ENCODE measurements at regions not wholly inside any gene's neighbourhood (a gene's known extent, or its start where the extent isn't known, plus 50 kb on each side); places are given as distances from the start of the nearest gene placed in this dataset.

DNA sequence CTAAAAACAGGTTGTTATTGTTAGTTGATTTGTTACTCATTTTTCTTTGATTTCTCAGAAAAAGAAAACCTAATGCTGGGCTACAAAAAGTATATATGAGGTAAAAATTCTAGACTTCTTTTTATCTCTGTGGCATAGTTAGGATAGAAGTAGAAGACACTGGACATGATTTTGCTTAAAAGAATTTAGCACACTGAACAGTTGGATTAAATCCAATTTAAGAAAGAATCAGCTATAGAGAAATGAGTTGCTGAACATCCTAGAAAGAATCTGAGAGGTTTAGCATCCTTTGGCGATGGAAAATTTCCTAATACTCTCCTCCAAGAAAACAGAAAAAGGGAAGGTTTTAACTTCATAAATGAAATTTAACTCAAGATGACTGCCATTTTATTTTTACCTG is 259.7 kb downstream of the TBL1XR1 start:
- 93 to 95% methylated on average over 1 of the region's 1 CpG for WGBS, 2 donors
- Histone ChIP-seq H3K4me1 (ENCODE audit: control insufficient read depth in 1 of 2, insufficient read depth in 2 of 2, low read length in 2 of 2) (no peaks in the 10 kb centered on the region), H3K36me3 (ENCODE audit: control insufficient read depth in 1 of 2, insufficient read depth in 2 of 2, low read length in 1 of 2) (no peaks in the 10 kb centered on the region), H3K27me3 (ENCODE audit: control insufficient read depth in 1 of 2, insufficient read depth in 2 of 2, low read length in 1 of 2) (no peaks in the 10 kb centered on the region), H3K27ac (ENCODE audit: low read depth in 1 of 2, low read length in 2 of 2) (no peak overlapping the region), H3K4me3 (ENCODE audit: low read length in 2 of 2) (no peak overlapping the region), H3K9me3 (ENCODE audit: control insufficient read depth, low read length) (no peaks in the 10 kb centered on the region)
- intact Hi-C loops (cut with DNase I): loop anchor here in 1 of 2 donors (5.0 kb wide), 2 partner anchors 65 to 425 kb away; no protein-coding TSS in a partner anchor
- DNase-seq: no peak
- ATAC-seq (ENCODE audit: low FRiP score): no peak

DNA sequence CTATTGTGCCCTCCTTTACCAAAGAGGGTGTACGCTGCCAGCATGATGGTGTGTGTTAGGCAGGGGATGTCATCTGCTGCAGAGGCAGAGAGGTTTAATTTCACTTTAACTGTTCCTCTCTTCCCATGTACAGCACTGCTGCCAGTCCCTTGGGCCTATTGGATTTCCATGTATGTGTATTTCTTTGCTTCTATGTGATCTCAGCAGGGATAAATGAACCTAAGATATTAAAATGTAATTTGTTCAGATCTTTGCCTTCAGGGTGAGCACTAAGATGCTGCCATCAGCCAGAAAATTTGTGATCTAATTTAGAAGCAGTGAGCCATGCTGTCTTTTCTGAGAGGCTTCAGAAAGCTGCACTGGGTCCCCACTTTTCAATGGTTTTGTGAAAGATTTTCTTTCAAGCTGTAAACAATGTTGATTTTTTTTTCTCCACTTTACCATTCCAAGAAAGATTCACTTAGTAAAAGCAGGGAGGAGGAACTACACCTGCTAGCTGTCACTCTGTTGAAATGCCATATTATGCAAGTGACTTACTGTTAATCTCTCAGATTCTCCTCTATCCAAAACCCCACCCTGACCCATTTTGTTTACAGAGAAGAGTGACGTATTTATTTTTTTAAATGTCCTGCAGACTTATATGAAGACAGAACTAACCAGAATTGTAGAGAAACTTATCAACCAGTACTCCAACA is 261.9 kb downstream of the TBL1XR1 start:
- intact Hi-C loops (cut with DNase I): loop anchor here in 1 of 2 donors (5.0 kb wide), 2 partner anchors 63 to 423 kb away; no protein-coding TSS in a partner anchor
- no peaks in the 10 kb centered on the region for H3K36me3 ChIP-seq (ENCODE audit: control insufficient read depth in 1 of 2, insufficient read depth in 2 of 2, low read length in 1 of 2)
- no peak overlapping the region for H3K27ac ChIP-seq (ENCODE audit: low read depth in 1 of 2, low read length in 2 of 2)
- WGBS, 2 donors: 88 to 99% methylated on average over 2 of the region's 2 CpGs
- H3K4me1 ChIP-seq (ENCODE audit: control insufficient read depth in 1 of 2, insufficient read depth in 2 of 2, low read length in 2 of 2): no peaks in the 10 kb centered on the region
- no peak for DNase-seq
- no peak for ATAC-seq (ENCODE audit: low FRiP score)
- no peaks in the 10 kb centered on the region for H3K27me3 ChIP-seq (ENCODE audit: control insufficient read depth in 1 of 2, insufficient read depth in 2 of 2, low read length in 1 of 2)
- no peaks in the 10 kb centered on the region for H3K9me3 ChIP-seq (ENCODE audit: control insufficient read depth, low read length)
- H3K4me3 ChIP-seq (ENCODE audit: low read length in 2 of 2): no peak overlapping the region

DNA sequence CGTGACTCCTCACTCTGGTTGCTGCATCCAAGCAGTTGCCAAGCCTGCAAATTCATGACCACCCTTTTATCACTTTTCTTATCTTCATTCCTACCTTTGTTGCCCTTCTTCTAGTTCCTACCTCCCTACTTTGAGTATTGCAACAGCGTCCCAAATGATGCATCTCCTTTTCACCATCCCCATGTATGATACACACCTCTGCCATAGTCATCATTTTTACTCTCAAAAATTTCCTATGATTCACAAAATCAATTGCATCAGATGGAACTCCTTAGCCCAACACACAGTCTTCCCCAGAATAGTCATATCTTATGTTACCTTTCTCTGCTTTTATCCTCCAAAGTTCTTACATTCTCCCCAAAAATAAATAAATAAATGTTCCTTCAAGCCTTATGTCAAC is 262.6 kb downstream of the TBL1XR1 start:
- no peak for ATAC-seq (ENCODE audit: low FRiP score)
- 96 to 98% methylated on average over 2 of the region's 2 CpGs for WGBS, 2 donors
- H3K4me3 ChIP-seq (ENCODE audit: low read length in 2 of 2): no peak overlapping the region
- H3K4me1 ChIP-seq (ENCODE audit: control insufficient read depth in 1 of 2, insufficient read depth in 2 of 2, low read length in 2 of 2): no peaks in the 10 kb centered on the region
- H3K27ac ChIP-seq (ENCODE audit: low read depth in 1 of 2, low read length in 2 of 2): no peak overlapping the region
- DNase-seq: no peak
- no peaks in the 10 kb centered on the region for H3K27me3 ChIP-seq (ENCODE audit: control insufficient read depth in 1 of 2, insufficient read depth in 2 of 2, low read length in 1 of 2)
- no peaks in the 10 kb centered on the region for H3K9me3 ChIP-seq (ENCODE audit: control insufficient read depth, low read length)
- no peaks in the 10 kb centered on the region for H3K36me3 ChIP-seq (ENCODE audit: control insufficient read depth in 1 of 2, insufficient read depth in 2 of 2, low read length in 1 of 2)
- intact Hi-C loops (cut with DNase I): loop anchor here in 1 of 2 donors (5.0 kb wide), 2 partner anchors 62 to 422 kb away; no protein-coding TSS in a partner anchor

DNA sequence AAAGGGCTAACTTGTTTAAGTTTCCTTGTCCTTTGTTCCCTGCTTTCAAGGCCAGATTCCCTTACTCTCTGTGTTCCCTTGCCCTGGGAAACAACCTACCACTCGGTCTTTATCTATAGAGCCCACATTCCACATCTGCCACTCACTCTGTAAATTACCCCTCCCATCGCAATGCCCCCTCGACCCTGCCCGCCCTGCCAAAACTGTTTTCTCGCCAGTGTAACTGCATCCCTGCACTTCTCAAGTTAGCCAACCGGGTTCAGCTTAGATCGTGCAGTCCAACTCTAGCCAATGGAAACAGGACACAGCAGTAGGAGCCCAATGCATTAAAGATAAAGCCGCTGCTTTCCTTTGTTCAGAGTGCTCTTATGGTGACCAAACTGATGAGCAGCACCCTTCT is 263.6 kb downstream of the TBL1XR1 start:
- Histone ChIP-seq H3K27me3 (ENCODE audit: control insufficient read depth in 1 of 2, insufficient read depth in 2 of 2, low read length in 1 of 2) (no peaks in the 10 kb centered on the region), H3K36me3 (ENCODE audit: control insufficient read depth in 1 of 2, insufficient read depth in 2 of 2, low read length in 1 of 2) (no peaks in the 10 kb centered on the region), H3K27ac (ENCODE audit: low read depth in 1 of 2, low read length in 2 of 2) (no peak overlapping the region), H3K9me3 (ENCODE audit: control insufficient read depth, low read length) (no peaks in the 10 kb centered on the region), H3K4me3 (ENCODE audit: low read length in 2 of 2) (no peak overlapping the region), H3K4me1 (ENCODE audit: control insufficient read depth in 1 of 2, insufficient read depth in 2 of 2, low read length in 2 of 2) (peaks cover 0 to under 1% of the 10 kb centered on the region in 2 donors)
- intact Hi-C loops (cut with DNase I): no loop called here
- 36 to 54% methylated on average over 8 of the region's 8 CpGs for WGBS, 2 donors
- ATAC-seq (ENCODE audit: low FRiP score): no peak
- DNase-seq: no peak

DNA sequence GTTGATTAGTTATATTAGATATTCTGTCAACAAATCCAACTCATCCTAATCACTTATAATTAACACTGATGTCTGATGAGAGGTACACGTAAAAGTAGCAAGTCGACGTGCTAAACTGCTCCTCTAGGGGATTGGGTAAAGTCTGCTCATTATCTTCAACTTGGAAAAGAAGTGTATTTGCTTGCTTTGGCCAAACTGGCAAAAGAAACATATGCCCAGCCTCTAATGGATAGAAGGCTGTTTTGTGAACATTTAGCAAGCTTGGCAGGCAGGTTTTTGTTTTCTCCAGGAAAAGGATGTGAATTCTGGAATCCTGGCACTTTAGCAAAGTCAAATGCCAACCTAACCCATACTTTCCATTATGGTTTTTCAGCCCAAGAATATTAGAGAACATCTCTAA is 264.8 kb downstream of the TBL1XR1 start:
- no peak for ATAC-seq (ENCODE audit: low FRiP score)
- H3K36me3 ChIP-seq (ENCODE audit: control insufficient read depth in 1 of 2, insufficient read depth in 2 of 2, low read length in 1 of 2): no peaks in the 10 kb centered on the region
- H3K27ac ChIP-seq (ENCODE audit: low read depth in 1 of 2, low read length in 2 of 2): no peak overlapping the region
- H3K4me3 ChIP-seq (ENCODE audit: low read length in 2 of 2): no peak overlapping the region
- H3K27me3 ChIP-seq (ENCODE audit: control insufficient read depth in 1 of 2, insufficient read depth in 2 of 2, low read length in 1 of 2): no peaks in the 10 kb centered on the region
- H3K9me3 ChIP-seq (ENCODE audit: control insufficient read depth, low read length): no peaks in the 10 kb centered on the region
- DNase-seq: no peak
- intact Hi-C loops (cut with DNase I): no loop called here
- peaks cover 0 to 3% of the 10 kb centered on the region in 2 donors for H3K4me1 ChIP-seq (ENCODE audit: control insufficient read depth in 1 of 2, insufficient read depth in 2 of 2, low read length in 2 of 2)
- 5 to 9% methylated on average over 3 of the region's 3 CpGs for WGBS, 2 donors

DNA sequence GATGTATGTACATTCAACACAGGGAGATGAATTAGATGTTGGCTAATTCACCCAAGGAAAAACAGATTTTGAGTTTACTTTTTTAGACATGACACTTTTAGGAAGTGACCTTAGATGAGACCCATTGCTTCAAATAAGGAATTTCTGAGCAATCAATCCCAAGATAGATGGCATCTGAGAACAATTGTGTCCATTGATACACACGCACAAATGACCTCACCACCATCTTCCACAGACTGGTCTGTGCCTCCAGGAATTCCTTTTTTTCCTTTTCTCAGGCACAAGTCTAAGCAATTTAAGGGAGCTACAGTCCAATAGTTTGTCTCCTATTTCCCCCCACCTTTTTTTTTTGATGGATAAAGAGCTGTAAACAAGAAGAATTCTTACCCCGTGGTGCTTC is 265.3 kb downstream of the TBL1XR1 start:
- H3K27me3 ChIP-seq (ENCODE audit: control insufficient read depth in 1 of 2, insufficient read depth in 2 of 2, low read length in 1 of 2): no peaks in the 10 kb centered on the region
- no peak overlapping the region for H3K27ac ChIP-seq (ENCODE audit: low read depth in 1 of 2, low read length in 2 of 2)
- intact Hi-C loops (cut with DNase I): no loop called here
- no peaks in the 10 kb centered on the region for H3K36me3 ChIP-seq (ENCODE audit: control insufficient read depth in 1 of 2, insufficient read depth in 2 of 2, low read length in 1 of 2)
- H3K4me3 ChIP-seq (ENCODE audit: low read length in 2 of 2): no peak overlapping the region
- WGBS, 2 donors: 41 to 44% methylated on average over 2 of the region's 2 CpGs
- DNase-seq (no peak), ATAC-seq (ENCODE audit: low FRiP score) (no peak)
- H3K9me3 ChIP-seq (ENCODE audit: control insufficient read depth, low read length): no peaks in the 10 kb centered on the region
- peaks cover 0 to 3% of the 10 kb centered on the region in 2 donors for H3K4me1 ChIP-seq (ENCODE audit: control insufficient read depth in 1 of 2, insufficient read depth in 2 of 2, low read length in 2 of 2)

DNA sequence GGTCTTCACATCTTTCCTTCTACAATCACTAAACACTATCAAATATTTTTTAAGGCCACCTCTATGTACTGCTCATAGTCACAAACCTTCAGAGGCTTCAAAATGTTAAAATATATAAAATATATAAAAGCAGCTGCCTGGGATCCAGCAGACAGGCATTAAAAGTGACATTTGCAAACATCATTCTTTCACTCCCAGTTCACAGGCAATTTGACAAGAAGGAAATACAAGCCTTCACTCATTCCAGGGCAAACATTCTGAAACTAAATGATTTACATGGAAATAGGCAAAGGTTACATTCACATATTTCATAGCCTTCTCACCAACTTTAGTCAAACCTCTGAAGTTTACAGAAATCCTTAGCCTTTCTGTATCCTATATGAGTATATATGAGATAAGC is 266.3 kb downstream of the TBL1XR1 start:
- no peak for DNase-seq
- H3K27me3 ChIP-seq (ENCODE audit: control insufficient read depth in 1 of 2, insufficient read depth in 2 of 2, low read length in 1 of 2): no peaks in the 10 kb centered on the region
- H3K36me3 ChIP-seq (ENCODE audit: control insufficient read depth in 1 of 2, insufficient read depth in 2 of 2, low read length in 1 of 2): no peaks in the 10 kb centered on the region
- no peak for ATAC-seq (ENCODE audit: low FRiP score)
- H3K27ac ChIP-seq (ENCODE audit: low read depth in 1 of 2, low read length in 2 of 2): no peak overlapping the region
- H3K9me3 ChIP-seq (ENCODE audit: control insufficient read depth, low read length): no peaks in the 10 kb centered on the region
- H3K4me3 ChIP-seq (ENCODE audit: low read length in 2 of 2): no peak overlapping the region
- intact Hi-C loops (cut with DNase I): no loop called here
- peaks cover 0 to 3% of the 10 kb centered on the region in 2 donors for H3K4me1 ChIP-seq (ENCODE audit: control insufficient read depth in 1 of 2, insufficient read depth in 2 of 2, low read length in 2 of 2)

DNA sequence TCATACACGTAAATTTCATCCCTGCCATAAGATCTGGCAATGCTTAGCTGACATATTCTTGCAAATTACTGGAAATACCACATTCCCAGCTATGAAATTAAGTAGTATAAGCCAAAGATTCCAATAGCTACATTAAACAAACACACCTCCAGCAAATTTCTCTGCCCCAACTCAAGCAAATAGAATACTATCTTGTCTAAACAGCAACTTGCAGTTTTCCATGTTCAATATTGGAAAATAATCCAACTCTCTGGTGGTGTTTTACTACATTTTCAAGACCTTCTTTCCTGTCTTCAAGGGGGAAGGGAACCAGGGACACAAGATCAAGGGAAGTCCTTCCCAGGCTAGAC is 268.7 kb downstream of the TBL1XR1 start:
- DNase-seq (no peak), ATAC-seq (ENCODE audit: low FRiP score) (no peak)
- H3K27ac ChIP-seq (ENCODE audit: low read depth in 1 of 2, low read length in 2 of 2): no peak overlapping the region
- intact Hi-C loops (cut with DNase I): no loop called here
- H3K27me3 ChIP-seq (ENCODE audit: control insufficient read depth in 1 of 2, insufficient read depth in 2 of 2, low read length in 1 of 2): no peaks in the 10 kb centered on the region
- WGBS, 2 donors: 49 to 52% methylated on average over 1 of the region's 1 CpG
- no peaks in the 10 kb centered on the region for H3K36me3 ChIP-seq (ENCODE audit: control insufficient read depth in 1 of 2, insufficient read depth in 2 of 2, low read length in 1 of 2)
- peaks cover 0 to 3% of the 10 kb centered on the region in 2 donors for H3K4me1 ChIP-seq (ENCODE audit: control insufficient read depth in 1 of 2, insufficient read depth in 2 of 2, low read length in 2 of 2)
- no peak overlapping the region for H3K4me3 ChIP-seq (ENCODE audit: low read length in 2 of 2)
- H3K9me3 ChIP-seq (ENCODE audit: control insufficient read depth, low read length): no peaks in the 10 kb centered on the region

DNA sequence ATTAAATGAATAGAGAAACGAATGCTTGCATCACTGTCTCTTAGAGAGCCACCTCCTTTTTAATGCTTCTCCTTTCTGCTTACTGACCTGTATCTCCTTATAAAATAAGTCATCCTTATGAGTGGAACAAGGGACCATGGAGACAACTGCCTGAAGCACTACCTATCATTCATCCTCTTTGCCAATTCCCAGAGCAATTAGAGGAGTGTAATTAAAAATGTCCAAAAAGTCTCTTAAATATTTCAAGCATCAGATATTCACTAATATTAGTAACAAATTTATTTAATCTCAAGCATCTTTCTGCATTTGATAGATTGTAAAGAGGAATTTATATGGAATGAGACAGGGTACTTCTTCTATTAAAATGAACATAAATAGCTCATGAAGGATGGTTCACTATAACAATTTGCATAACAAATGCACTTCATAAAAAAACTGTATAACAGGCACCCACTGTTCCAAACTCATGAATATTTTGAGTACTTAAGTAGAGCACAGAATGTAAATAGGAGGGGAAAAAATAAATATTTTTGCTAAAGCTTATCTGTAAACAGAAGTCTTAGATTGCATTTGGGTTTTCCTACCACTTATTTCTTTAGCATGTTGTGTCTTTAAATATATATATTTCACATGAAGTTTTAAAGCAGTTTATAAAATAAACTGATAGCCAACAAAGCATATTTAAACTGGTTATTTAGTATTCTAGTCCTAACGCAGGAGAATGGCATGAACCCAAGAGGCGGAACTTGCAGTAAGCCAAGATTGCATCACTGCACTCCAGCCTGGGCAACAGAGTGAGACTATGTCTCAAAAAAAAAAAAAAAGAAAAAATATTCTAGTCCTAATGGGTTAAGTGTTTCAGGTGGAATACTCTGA is 269.3 kb downstream of the TBL1XR1 start:
- Histone ChIP-seq H3K36me3 (ENCODE audit: control insufficient read depth in 1 of 2, insufficient read depth in 2 of 2, low read length in 1 of 2) (no peaks in the 10 kb centered on the region), H3K27me3 (ENCODE audit: control insufficient read depth in 1 of 2, insufficient read depth in 2 of 2, low read length in 1 of 2) (no peaks in the 10 kb centered on the region), H3K27ac (ENCODE audit: low read depth in 1 of 2, low read length in 2 of 2) (no peak overlapping the region), H3K4me3 (ENCODE audit: low read length in 2 of 2) (no peak overlapping the region), H3K4me1 (ENCODE audit: control insufficient read depth in 1 of 2, insufficient read depth in 2 of 2, low read length in 2 of 2) (peaks cover 0 to 3% of the 10 kb centered on the region in 2 donors), H3K9me3 (ENCODE audit: control insufficient read depth, low read length) (no peaks in the 10 kb centered on the region)
- intact Hi-C loops (cut with DNase I): no loop called here
- DNase-seq: no peak
- no peak for ATAC-seq (ENCODE audit: low FRiP score)
- 56 to 77% methylated on average over 3 of the region's 3 CpGs for WGBS, 2 donors

Data from aorta (tissue), 5 donors.